GM19023 (cell line): ENCODE measurements at regions not wholly inside any gene's neighbourhood (a gene's known extent, or its start where the extent isn't known, plus 50 kb on each side); places are given as distances from the start of the nearest gene placed in this dataset.
"Not testable (repeated sequence)": the region's sequence is repeated elsewhere in the genome, so short reads cannot be mapped to it uniquely, and the experiment has no call there.

Experiments
- ATAC-seq: cut with Tn5 transposase; IDR thresholded peaks from one replicate; pipeline ENCODE4 v1.9.1; 2021; ENCODE audit warnings: mild to moderate bottlenecking, moderate library complexity; ENCODE audit not compliant: unreplicated experiment

DNA sequence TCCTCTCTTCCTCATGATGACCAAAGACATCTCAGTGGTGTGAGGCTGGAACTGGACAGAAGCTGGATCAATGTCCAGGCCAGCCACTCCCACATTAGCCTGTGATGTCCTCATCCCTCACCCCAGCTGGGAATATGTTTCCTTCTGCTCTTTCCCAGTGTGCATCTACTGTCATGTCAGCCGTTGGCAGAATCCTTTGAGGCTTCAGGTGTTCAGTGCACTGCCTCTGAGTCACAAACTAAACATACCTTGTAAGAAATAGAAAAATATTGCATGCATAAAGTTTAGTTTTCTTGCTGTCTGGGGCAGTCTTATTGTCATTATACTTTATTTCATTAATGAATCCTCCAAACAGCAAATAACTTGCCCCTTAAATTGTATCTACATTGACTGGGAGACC lies 161.6 kb upstream of the RASGRP1 start:
- no peak for ATAC-seq

DNA sequence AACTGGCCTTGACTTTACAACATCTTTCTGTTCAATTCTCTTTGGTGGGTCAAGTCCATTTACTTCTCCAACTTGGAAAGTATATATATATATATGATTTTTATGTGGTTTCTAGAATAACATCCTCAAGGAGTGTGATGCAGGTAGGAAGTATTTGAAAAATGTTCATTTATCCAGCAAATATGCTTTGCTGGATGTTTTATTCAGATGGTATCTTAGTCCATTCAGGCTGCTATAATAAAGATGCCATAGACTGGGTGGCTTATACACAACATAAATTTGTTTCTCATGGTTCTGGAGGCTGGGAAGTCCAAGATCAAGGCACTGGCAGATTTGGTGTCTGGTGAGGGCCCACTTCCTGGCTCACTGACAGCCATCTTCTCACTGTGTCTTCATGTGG lies 168.7 kb upstream of the RASGRP1 start:
- no peak for ATAC-seq

DNA sequence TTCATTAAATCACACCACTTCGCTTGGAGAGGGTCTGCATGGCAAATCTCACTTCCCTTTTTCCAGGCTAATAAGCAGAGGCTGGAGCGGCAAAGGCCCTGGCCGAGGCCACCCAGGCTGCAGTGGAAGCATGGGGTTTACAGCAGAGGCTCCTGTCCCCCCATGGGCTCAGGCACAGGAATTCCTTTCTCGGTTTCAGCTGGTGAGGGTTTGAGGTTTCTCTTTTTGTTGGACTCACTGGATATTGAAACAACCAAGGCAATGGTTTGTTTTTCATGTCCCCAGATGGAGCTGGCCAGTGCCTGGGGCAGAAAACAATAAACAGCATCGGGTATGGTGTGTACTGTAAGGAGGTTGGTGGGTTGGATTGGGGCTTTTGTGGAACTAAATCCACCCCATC lies 175.6 kb upstream of the RASGRP1 start:
- ATAC-seq = no peak

DNA sequence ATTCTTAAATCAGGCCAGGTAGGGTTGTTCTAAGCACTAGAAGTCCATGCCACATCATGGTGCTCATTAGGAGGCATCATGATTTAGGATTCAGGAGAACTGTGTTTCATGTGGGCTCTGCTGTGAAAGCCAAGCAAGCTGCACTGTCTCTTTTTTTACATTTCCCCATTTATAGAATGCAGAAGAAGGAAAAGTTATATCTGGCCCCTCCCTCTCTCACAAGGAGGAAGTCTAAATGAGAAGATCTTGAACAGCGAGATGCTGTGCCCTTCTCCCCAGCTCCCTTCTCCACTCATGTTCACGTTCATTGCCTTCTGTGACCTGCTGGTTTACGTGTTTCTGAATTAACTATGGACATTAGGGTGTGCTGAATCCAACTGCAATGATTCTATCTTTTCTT lies 178.5 kb upstream of the RASGRP1 start:
- no peak for ATAC-seq

DNA sequence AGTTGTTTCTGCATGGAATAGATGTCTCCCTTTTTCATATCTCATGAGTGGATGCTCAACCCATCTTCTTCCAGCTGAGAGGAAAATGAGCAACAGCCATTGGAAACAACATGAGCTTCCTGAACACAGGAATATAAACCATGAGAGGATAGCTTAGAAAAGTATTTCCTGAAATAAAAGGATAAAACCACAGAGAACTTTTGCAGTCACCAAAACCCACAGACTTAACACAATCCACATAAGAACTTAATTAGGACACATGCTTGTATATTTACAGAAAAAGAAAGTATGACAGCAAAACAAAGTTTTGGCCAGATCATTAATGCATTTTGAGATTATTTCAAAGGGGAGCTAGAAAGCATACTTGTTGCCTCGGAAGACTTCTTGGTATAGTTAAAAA lies 180.5 kb upstream of the RASGRP1 start:
- ATAC-seq = no peak

DNA sequence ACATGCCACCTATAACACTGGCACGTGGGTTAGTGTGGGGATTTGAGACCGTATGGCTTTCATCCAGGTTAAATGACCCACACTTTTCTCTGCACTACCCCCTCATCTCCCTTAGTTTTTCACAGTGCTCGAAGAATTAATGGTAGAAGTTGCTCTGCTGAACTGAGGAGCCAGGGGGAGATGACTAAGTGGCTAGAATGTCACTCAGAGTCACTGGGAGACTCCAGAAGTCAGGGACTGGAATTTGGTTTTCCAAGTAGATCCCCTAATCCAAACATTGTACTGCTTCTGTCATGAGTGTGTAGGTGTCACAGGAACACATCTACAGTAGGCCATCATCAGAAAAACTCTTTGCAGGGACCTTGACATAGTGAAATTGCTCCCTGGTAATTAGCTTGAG lies 181.0 kb upstream of the RASGRP1 start:
- no peak for ATAC-seq

DNA sequence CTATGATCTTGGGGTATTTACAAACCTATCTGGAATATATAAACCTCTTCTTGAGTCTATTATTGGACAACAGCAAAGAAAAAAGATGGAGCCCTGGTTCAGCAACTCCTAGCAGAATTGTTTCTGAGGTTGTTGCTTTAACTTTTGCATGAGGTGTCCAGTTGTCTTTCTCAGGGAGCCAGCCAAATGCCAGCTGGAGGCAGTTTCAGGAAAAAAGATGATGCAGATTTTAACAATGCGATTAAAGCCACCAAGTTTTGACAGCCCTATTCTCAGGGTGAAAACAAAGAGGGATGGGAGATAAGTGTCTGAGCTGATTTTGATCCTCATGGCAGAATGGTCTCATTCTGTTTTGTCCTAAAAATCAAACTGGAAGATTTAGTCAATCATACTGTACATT lies 181.6 kb upstream of the RASGRP1 start:
- no peak for ATAC-seq

DNA sequence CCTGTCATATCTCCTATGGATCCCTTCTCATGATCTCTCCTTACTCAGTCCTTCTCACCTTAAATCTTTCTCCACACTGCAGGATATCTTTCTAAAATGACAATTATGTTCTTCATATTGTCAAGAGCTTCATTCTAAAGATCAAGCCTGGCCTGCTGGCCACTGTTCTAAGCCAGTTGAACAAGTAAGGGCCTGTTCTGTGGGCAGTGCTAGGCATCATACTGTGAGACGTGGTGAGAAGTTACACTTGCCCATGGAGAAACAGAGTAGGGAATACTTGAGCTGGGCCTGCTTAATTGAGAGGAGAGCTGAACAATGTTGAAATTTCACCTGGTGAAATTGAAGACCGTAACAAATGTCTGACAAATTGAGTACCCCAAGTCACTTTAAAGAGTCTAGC lies 184.1 kb upstream of the RASGRP1 start:
- ATAC-seq = no peak

DNA sequence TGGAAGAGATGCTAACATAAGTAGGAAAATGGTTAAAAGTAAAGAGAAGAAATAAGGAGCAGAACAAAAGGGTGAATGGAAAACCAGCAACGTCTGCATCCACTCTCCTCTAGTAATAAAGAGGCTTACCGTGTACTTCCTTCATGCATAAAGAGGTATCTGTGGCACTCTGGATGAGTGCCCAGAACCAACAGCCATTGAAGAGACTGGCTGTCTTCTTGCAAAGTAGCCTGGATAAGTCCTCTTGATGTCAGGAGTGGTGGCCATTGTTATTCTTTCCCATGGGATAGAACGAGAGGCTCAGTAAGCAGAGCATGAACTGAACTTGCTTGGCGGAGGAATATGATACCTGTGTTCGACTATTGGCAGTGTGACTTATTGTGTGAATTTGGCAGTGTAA lies 186.2 kb upstream of the RASGRP1 start:
- ATAC-seq = no peak

DNA sequence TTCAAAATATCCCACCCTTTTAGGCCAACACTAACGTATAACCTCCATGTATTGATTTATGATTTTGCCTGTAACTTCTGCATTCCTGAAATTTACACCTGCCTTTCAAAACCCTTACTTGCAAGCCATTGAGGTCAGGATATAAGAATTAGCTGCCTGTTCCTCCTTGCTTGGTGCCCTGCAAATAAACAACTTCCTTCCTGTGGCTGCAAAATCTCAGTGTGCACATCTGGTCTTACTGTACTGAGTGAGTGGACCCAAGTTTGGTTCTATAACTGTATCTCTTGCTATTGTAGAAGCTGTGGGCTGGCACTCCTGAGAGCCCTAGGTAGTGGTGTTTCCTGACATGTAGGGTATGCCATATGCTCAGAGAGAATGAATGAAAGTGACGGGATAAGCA lies 191.1 kb upstream of the RASGRP1 start:
- no peak for ATAC-seq

DNA sequence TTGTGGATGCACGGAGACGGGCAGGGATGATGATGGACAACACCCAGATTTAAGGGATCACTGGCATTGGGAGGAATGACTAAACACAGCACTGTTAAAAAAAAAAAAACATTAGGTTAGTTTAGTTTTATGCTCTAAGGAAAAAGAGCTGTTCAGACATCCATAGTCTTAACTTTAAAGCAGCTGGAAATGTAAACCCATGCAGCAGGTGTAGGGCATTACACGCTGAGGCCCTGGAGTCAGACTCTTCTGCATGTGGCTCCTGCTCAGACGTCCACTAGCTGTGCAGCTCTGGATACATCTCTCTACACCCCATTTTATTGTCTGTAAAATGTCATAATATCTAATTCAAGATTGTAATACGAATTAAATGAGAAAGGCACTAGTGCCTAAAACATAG lies 191.8 kb upstream of the RASGRP1 start:
- no peak for ATAC-seq

DNA sequence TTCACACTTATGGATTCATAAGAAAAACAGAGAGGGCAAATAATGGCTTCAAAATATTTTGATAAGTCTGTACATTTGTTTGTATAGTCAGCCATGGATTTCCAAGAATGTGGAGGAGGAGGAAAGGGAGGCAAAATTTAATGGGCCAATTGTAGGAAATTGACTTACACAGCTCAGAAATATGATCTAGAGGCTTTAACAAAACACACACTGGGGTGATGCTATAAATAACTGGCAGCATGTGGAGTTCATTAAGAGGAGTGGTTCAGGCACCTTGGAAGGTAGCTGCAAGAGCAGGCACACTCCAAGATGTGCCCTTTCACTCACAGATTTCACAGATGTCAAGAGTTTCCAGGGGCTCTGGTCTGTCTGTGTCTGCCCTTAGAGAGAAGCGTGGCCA lies 193.4 kb upstream of the RASGRP1 start:
- no peak for ATAC-seq

DNA sequence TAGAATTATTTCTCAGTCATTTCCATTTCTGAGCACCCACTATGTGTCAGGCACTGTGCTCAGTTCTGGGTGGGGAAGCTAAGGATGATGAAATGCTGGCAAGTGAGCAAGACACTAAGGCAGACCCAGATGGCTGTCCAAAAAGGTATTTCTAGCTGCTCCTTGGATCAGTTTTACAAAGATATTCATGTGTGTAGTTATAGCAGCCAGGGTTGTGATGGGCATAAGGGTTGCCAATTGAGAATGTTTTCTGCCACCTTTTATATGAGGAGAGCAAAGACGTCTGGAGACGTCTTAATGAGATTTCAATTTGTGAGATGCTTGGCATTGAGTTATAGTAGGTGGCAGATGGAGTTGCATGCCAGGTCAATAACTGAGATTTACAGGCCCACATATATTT lies 197.1 kb upstream of the RASGRP1 start:
- ATAC-seq = no peak

DNA sequence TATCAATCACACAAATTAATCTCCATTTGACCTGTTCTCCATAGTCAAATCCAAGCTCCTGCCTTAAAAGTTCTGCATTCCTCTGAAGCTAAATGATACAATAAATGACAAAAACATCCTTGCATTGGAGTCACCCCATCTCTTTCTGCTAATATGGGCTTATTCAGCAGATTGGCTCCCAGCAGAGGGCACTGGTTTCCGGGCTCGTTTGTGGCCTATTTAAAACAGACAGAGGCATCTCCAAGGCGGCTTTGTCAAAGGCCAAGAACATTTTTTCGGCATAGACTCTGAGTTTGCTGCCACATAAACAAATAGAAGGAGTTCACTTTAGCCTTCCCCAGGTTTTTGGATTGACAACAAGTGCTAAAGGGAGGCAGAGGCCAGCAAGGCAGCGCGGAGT lies 204.4 kb upstream of the RASGRP1 start:
- no peak for ATAC-seq

DNA sequence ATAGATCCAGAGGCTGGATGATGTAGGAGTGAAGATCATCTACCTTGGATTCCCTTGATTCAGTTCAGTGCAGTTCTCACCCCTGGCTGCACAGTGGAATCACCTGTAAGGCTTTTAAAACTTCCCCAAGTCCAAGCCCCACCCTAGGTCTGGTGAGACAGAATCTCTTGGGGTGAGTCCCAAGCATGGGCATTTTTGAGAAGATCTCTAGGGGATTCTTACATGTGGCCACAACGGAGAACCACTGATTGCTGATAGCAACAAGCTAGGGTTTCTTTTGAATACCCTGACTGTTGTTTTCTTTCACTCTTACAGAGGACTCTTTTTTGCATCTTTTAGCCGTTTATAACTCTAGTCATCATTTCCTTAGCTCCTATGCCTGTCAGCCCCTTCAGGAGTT lies 204.9 kb upstream of the RASGRP1 start:
- ATAC-seq = no peak

DNA sequence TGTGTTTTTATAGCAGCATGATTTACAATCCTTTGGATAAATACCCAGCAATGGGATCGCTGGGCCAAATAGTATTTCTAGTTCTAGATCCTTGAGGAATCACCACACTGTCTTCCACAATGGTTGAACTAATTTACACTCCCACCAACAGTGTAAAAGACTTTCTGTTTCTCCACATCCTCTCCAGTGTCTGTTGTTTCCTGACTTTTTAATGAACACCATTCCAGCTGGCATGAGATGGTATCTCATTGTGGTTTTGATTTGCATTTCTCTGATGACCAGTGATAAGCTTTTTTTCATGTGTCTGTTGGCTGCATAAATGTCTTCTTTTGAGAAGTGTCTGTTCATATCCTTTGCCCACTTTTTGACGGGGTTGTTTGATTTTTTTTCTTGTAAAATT lies 209.5 kb upstream of the RASGRP1 start:
- ATAC-seq = not testable (repeated sequence)

DNA sequence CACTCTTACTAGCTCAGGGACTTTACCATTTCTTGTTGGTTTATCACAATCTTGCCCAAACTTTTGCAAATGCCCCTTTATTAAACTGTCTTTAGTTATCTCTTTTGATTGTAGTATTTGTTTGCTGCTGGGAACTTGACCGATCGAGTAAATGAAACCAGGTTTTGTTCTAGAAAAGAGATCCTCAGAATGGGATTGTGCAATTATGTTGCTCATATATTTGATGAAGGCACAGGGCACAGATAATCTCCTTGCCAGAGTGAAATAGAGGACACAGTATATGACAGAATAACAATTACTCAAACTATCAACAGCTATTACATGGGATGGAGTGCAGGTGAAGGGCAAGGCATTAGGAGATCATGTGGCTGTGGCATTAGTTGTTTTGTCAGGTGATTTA lies 216.6 kb upstream of the RASGRP1 start:
- no peak for ATAC-seq

DNA sequence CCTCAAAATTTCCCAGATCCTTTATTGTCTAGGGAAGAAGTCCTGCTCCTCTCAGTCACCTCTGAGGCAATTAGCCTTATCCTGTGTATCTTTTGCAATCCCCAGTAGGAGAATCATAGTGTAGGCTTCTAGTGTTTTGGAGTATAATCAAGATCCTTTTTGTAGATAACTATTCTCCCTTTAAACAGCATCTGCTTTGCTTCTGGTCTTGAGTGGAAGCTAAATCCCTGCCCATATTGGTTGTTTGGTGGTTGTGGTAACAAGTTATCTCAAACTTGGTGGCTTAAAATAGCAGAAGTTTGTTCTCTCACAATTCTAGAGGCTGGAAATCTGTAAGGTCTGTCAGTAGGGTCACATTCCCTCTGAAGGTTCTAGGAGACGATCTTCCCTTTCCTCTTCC lies 217.5 kb upstream of the RASGRP1 start:
- no peak for ATAC-seq

DNA sequence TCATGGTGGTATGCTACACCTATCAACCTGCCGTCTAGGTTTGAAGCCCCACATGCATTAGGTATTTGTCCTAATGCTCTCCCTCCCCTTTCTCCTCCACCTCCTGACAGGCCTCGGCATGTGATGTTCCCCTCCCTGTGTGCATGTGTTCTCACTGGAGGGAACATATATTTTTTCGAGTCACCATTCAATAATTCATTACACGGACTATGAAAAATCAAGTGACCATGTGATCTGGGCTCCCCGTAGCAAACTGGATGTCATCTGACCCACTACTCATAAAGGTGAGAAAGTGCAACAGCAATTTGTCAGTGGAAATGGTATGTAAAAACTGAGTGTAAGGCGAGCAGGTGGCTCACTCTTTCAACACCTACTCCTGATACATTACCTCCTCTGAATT lies 224.3 kb upstream of the RASGRP1 start:
- no peak for ATAC-seq

DNA sequence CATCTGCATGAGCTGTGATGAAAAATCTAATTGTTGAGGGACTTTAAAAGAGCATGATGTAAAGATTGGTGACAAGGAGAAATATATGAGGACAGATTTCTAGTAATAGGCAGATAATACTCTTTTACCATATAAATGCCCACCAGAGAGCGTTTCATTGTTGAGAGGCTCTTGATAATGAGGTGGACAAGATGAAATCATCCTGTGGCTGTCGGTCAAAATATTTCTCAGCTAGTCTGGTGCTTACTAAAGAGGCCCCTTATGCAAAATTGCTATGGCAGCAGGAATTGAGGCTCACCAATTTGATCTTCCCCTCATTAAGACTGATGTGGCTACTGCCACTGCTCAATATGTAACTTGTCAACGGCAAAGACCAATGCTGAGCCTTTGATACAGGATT lies 225.0 kb upstream of the RASGRP1 start:
- ATAC-seq = no peak

DNA sequence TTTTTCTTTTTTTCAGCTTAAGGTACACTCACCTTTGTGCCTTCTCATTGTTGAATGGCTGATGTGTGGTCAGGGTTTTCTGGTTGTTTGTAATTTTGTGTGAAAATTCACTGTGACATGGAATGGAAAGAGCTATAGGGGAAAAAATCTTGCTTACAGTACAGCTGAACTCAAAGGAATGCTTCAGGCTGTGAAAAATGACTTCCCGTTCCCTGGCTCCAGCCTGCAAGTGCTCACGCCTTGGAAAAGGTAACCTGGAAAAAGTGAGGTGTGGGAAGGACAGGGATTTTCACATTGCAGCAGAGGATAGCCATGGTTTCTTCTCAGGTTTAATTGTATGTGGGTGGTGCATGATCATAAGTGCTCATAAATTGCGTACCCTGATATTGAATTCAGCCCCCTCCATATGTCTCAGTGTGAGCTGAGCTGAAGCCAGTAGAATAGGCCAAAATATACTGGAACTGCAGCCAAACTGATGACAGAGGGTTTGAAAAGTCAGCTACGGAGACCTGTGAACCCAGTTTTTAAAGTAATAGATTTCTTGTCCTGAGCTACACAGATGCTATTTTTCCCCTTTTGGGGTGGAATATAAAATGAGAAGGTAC lies 228.7 kb upstream of the RASGRP1 start:
- no peak for ATAC-seq

DNA sequence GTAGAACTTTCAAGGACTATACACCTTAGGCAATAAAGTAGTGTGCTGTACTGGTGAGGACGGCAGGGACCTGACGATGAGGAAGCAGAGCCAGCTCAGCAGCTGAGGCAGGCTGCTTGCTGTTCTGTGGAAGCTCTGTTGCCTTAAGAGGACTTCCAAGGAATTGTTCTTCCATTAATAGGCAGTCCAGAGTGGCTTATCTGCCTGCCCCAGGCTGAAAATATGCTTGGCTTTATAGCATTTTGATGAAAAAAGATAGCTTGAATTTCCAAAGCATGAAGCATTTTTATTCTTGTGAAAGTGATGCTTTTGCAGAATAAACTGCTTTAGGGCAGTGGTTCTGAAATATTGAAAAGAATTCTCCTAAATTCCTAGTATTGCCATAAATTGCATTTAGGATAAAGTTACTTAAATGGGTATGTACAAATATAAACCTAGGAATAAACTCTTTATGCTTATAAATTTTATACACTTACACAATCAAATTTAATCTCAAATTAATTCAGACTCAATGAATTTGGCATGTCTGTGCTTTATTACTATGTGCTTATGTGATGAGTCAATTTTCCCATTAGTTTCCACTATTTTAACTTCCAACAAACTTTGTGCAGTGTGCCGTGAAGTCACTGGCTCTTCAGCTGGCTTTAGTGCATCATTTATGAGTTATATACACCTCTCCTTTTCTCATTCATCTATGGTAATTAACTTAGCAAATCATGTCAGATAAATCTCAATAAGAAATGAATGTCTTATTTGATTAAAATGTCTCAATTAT lies 231.0 kb upstream of the RASGRP1 start:
- ATAC-seq = no peak

DNA sequence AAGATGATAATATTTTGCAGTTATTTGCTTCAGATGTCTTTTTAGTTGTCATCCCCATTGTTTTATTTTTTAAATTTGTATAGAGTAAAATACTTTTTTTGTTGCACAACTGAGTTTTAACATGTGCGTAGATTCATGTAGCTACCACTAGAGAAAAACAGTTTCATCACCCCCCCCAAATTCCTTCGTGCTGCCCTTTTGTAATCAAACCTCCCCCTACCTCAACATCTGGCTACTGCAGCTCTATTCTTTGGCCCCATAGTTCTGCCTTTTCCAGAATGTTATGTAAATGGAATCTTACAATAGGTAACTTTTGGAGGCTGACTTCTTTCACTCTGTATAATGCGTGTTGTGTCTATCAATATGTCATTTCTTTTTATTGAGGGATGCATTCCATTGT lies 232.0 kb upstream of the RASGRP1 start:
- ATAC-seq = no peak
